ENCODE measurements at regions not wholly inside any gene's neighbourhood (a gene's known extent, or its start where the extent isn't known, plus 50 kb on each side); places are given as distances from the start of the nearest gene placed in this dataset.

DNA sequence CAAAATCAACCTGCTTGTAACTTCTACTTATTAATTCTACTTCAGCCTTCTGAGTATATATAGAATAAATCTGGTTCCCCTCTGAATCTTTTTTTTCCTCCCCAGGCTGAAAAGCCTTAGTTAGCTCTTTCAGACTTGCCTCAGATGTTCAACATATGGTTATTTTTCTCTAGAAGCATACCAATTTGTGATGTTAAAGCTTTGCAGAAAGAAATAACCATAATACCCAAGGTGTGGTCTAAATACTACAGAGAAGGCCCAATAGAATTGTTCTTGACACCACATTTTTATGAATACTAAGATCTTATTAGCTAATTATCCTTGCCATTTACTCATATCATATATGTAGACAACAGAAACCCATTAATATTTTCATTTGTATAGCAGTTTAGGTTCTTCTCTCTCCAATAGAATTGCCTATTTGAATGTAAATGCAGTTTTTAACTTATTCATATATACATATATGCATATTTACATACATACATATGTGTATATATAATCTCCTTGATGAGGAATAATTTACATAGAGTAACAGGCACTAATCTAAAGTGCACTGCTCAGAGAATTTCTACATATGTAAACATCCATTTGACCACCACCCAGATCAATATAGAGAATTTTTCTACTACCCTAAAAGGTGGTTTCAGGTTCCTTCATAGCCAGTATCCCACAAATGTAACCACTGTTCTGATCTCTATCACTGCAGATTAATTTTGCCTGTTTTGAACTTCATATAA is 175.2 kb upstream of the IVNS1ABP start:
- H3K4me3 ChIP-seq (ENCODE audit: low read depth, low read length), result no peak overlapping the region
- no peak for DNase-seq (ENCODE audit: low read depth)
- no peak for TF ChIP-seq CTCF (IDR thresholded peaks at IDR 0.05; ENCODE audit: insufficient read depth, low read depth, low read length)

GRCh38 chr1:185491604-185492003 is 174.6 kb upstream of the IVNS1ABP start:
- DNase-seq (ENCODE audit: low read depth), result no peak
- no peak for TF ChIP-seq CTCF (IDR thresholded peaks at IDR 0.05; ENCODE audit: insufficient read depth, low read depth, low read length)
- H3K4me3 ChIP-seq (ENCODE audit: low read depth, low read length), result no peak overlapping the region

DNA sequence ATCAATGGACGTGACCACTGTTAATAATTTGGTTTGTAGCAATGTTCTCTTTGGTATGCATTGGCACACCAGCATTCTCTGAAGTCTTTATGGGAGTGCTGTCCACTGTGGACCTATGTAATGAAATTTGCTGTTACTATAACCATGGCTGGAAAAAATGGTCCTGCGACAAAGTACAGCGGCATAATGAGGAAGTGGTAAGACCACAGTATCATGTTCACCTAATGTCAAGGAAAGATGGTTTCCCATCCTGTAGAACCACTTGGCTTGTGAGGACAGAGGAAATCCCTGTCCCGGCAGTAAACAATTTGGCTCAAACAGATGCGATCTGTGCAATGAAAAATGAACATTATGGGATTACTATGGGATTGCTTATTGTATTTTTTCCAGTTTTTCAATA is 173.9 kb upstream of the IVNS1ABP start:
- no peak overlapping the region for H3K4me3 ChIP-seq (ENCODE audit: low read depth, low read length)
- DNase-seq (ENCODE audit: low read depth), result no peak
- TF ChIP-seq CTCF (IDR thresholded peaks at IDR 0.05; ENCODE audit: insufficient read depth, low read depth, low read length), result no peak

DNA sequence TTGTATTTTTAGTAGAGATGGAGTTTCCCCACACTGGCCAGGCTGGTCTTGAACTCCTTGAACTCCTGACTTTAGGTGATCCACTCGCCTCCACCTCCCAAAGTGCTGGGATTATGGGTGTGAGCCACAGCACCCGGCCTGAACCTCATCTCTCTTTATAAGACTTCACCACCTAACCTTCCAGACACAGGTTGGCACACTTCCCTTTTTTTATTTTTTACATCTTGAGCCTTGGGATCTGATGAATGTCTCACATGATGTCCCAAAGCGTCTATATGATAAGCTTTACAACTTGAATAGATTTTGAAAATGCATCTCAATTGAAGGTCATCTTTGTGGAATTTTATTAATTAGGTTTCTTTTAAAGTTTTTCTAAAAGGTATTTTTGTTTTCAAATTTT is 172.4 kb upstream of the IVNS1ABP start:
- TF ChIP-seq CTCF (IDR thresholded peaks at IDR 0.05; ENCODE audit: insufficient read depth, low read depth, low read length), result no peak
- DNase-seq (ENCODE audit: low read depth), result no peak
- no peak overlapping the region for H3K4me3 ChIP-seq (ENCODE audit: low read depth, low read length)

DNA sequence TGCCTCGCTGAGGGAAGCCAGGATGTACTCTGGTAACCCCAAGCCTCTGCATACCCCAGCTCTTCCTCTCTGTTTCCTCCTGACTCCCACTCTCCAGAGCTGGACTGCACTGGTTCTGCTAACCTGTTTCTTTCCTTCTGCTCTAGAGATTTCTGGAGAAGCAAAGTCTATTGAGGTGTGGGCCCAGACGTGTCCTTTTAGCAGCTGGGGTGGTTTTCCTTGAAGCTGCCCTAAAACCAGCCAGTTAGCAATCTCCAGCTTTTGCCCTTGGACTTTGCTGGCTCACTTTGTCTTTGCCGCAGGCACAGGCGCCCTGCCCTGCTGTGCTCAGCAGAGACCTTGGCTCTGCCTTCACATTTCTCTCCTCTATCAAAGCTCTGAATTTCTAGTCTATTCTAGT is 171.8 kb upstream of the IVNS1ABP start:
- DNase-seq (ENCODE audit: low read depth), result no peak
- TF ChIP-seq CTCF (IDR thresholded peaks at IDR 0.05; ENCODE audit: insufficient read depth, low read depth, low read length), result no peak
- no peak overlapping the region for H3K4me3 ChIP-seq (ENCODE audit: low read depth, low read length)

GRCh38 chr1:185487936-185488335 is 170.9 kb upstream of the IVNS1ABP start:
- H3K4me3 ChIP-seq (ENCODE audit: low read depth, low read length), result no peak overlapping the region
- DNase-seq (ENCODE audit: low read depth), result no peak
- TF ChIP-seq CTCF (IDR thresholded peaks at IDR 0.05; ENCODE audit: insufficient read depth, low read depth, low read length), result no peak

DNA sequence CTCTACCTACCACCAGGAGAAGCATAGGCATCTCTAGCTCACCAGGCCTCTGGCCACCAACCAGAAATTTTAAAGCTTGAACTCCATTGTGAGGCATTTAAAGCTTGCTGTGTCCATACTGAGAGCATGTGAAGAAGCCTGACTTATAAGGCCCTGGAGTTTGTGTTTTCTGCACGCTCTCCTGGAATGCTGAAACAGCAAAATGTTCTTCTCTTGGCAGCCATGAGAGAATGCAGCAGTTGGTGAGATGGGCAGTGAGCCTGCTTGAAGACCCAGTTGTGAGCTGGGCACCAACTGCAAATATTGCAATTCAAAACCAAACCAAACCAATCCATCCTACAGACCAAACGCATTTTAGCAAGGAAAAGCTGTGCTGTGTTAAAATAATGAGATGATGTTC is 170.0 kb upstream of the IVNS1ABP start:
- H3K4me3 ChIP-seq (ENCODE audit: low read depth, low read length), result no peak overlapping the region
- TF ChIP-seq CTCF (IDR thresholded peaks at IDR 0.05; ENCODE audit: insufficient read depth, low read depth, low read length), result no peak
- no peak for DNase-seq (ENCODE audit: low read depth)
